ENCODE measurements at regions not wholly inside any gene's neighbourhood (a gene's known extent, or its start where the extent isn't known, plus 50 kb on each side); places are given as distances from the start of the nearest gene placed in this dataset.

DNA sequence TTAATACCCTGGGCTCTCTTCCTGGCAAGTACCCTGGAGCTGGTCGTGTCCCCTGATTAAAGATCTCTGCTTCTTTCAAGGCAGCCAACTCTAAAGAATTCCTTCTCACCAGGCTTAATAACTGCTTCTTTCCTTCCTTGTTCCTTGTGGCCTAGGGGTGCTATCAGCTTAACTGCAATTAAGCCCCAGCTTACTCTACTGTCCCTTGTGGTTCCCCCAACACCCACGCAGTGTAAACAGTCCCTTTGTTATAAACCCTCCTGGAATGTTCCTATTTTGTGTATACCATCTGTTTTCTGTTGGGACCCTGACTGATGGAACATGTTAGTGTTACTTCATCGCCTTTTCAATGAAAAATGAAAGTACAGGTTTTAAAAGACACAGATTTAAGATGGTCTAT lies 126.4 kb upstream of the KIRREL3 start:
- Histone ChIP-seq H3K9me2 (no peaks in the 10 kb centered on the region), H2AFZ (ENCODE audit: low read depth) (no peak overlapping the region), H3K36me3 (replicated peaks in 1 of 2; ENCODE audit: control insufficient read depth in 1 of 2, insufficient read depth in 2 of 2, low read length in 1 of 2) (no peaks in the 10 kb centered on the region), H3K4me1 (ENCODE audit: control insufficient read depth in 1 of 2, insufficient read depth in 2 of 2, low read depth in 1 of 2, low read length in 1 of 2) (no peaks in the 10 kb centered on the region), H3K9ac (no peak overlapping the region), H3F3A (replicated peaks; ENCODE audit: insufficient read depth) (no peaks in the 10 kb centered on the region), H3K27ac (ENCODE audit: low read depth in 2 of 2, low read length in 1 of 2) (no peak overlapping the region), H3K79me2 (ENCODE audit: insufficient read depth) (no peaks in the 10 kb centered on the region), H3K9me3 (no peaks in the 10 kb centered on the region), H4K20me1 (ENCODE audit: insufficient read depth) (no peaks in the 10 kb centered on the region), H3K27me3 (ENCODE audit: insufficient read depth) (no peaks in the 10 kb centered on the region), H3K4me3 (ENCODE audit: low read depth in 2 of 2, low read length in 1 of 2) (no peak overlapping the region), H3K4me2 (no peak overlapping the region)
- 16% methylated on average over 3 of the region's 3 CpGs for WGBS (ENCODE audit: low lambda C conversion rate)
- no peak for DNase-seq
- ChIA-PET CTCF (no interaction called here), POLR2A (no interaction called here)
- TF ChIP-seq NFIC (IDR thresholded peaks at IDR 0.05; ENCODE audit: borderline replicate concordance) (no peak), RAD21 (IDR thresholded peaks at IDR 0.05; ENCODE audit: low read length) (no peak), GATA2 (CRISPR knock-in tag; IDR thresholded peaks at IDR 0.05) (no peak), FOSL2 (IDR thresholded peaks at IDR 0.05; ENCODE audit: borderline replicate concordance, low read depth) (no peak), EP300 (IDR thresholded peaks at IDR 0.05; ENCODE audit: borderline replicate concordance in 1 of 2, low read depth in 1 of 2, low read length in 1 of 2) (no peak), SIN3A (IDR thresholded peaks at IDR 0.05; ENCODE audit: borderline replicate concordance, low read depth, low read length) (no peak), EZH2phosphoT487 (IDR thresholded peaks at IDR 0.05; ENCODE audit: borderline replicate concordance, low read depth) (no peak), NRF1 (IDR thresholded peaks at IDR 0.05; ENCODE audit: low read depth, low read length) (no peak)
- TF ChIP-seq, protein P1, sequence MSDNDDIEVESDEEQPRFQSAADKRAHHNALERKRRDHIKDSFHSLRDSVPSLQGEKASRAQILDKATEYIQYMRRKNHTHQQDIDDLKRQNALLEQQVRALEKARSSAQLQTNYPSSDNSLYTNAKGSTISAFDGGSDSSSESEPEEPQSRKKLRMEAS (IDR thresholded peaks at IDR 0.05; ENCODE audit: low read depth): no peak

DNA sequence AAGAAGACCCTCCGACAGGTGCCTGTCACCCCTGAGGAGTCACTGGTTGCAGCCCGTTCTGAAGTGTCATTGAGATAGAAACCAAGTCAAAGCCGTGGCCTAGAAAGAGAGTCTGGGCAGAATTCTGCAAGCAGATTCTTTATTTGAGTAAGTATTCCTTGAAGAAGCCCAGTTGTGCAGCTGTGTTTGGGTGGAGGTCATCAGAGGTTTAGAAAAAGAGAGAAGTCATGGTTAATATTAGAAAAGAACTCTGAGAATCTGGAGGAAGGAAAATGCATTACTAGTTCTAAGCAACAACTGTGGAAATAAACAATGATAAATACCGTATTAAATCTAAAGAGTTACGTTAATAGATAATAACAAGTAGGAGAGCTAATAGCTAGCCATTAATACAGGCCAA lies 118.8 kb upstream of the KIRREL3 start:
- Histone ChIP-seq H3K9ac (no peak overlapping the region), H4K20me1 (ENCODE audit: insufficient read depth) (no peaks in the 10 kb centered on the region), H3K4me2 (no peak overlapping the region), H3K27me3 (ENCODE audit: insufficient read depth) (0 out of 2 replicates have a peak, but pooled peaks cover 4% of the 10 kb centered on the region), H3K4me3 (ENCODE audit: low read depth in 2 of 2, low read length in 1 of 2) (no peak overlapping the region), H3K36me3 (replicated peaks in 1 of 2; ENCODE audit: control insufficient read depth in 1 of 2, insufficient read depth in 2 of 2, low read length in 1 of 2) (no peaks in the 10 kb centered on the region), H3K9me2 (no peaks in the 10 kb centered on the region), H3K9me3 (no peaks in the 10 kb centered on the region), H3F3A (replicated peaks; ENCODE audit: insufficient read depth) (no peaks in the 10 kb centered on the region), H3K27ac (ENCODE audit: low read depth in 2 of 2, low read length in 1 of 2) (no peak overlapping the region), H3K4me1 (ENCODE audit: control insufficient read depth in 1 of 2, insufficient read depth in 2 of 2, low read depth in 1 of 2, low read length in 1 of 2) (no peaks in the 10 kb centered on the region), H3K79me2 (ENCODE audit: insufficient read depth) (no peaks in the 10 kb centered on the region), H2AFZ (ENCODE audit: low read depth) (no peak overlapping the region)
- TF ChIP-seq FOSL2 (IDR thresholded peaks at IDR 0.05; ENCODE audit: borderline replicate concordance, low read depth) (no peak), TAF1 (IDR thresholded peaks at IDR 0.05; ENCODE audit: borderline replicate concordance, low read depth, low read length) (no peak)
- DNase-seq: no peak
- WGBS (ENCODE audit: low lambda C conversion rate): 47% methylated on average over 5 of the region's 5 CpGs
- ChIA-PET CTCF (no interaction called here), POLR2A (no interaction called here)

DNA sequence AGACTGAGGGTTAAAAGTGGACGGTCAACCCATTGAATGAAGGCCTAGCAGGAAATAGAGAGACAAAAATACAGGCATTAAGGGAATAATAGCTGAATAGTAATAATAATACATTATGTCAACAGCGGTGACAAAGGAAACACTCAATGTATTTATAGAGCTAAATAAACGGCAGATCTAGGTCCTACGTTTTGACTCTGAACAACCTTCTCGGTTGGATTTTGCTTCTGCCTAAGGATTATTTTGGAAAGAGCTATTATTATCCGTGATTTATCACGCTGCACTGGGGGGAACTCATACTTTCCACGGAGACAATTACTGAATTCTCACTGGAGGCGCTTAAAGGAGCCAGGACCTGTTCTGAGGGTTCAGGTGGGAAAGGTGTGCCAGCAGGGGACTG lies 118.2 kb upstream of the KIRREL3 start:
- DNase-seq: no peak
- H4K20me1 ChIP-seq (ENCODE audit: insufficient read depth): no peaks in the 10 kb centered on the region
- CTCF ChIA-PET: no interaction called here
- H3K9me2 ChIP-seq: no peaks in the 10 kb centered on the region
- H3K79me2 ChIP-seq (ENCODE audit: insufficient read depth): no peaks in the 10 kb centered on the region
- H2AFZ ChIP-seq (ENCODE audit: low read depth): no peak overlapping the region
- no peak overlapping the region for H3K27ac ChIP-seq (ENCODE audit: low read depth in 2 of 2, low read length in 1 of 2)
- H3K4me1 ChIP-seq (ENCODE audit: control insufficient read depth in 1 of 2, insufficient read depth in 2 of 2, low read depth in 1 of 2, low read length in 1 of 2): no peaks in the 10 kb centered on the region
- WGBS (ENCODE audit: low lambda C conversion rate): 37% methylated on average over 9 of the region's 9 CpGs
- H3K4me3 ChIP-seq (ENCODE audit: low read depth in 2 of 2, low read length in 1 of 2): no peak overlapping the region
- no peak overlapping the region for H3K4me2 ChIP-seq
- no peak overlapping the region for H3K9ac ChIP-seq
- H3F3A ChIP-seq (replicated peaks; ENCODE audit: insufficient read depth): no peaks in the 10 kb centered on the region
- H3K27me3 ChIP-seq (ENCODE audit: insufficient read depth): 0 out of 2 replicates have a peak, but pooled peaks cover 4% of the 10 kb centered on the region
- no peaks in the 10 kb centered on the region for H3K9me3 ChIP-seq
- H3K36me3 ChIP-seq (replicated peaks in 1 of 2; ENCODE audit: control insufficient read depth in 1 of 2, insufficient read depth in 2 of 2, low read length in 1 of 2): no peaks in the 10 kb centered on the region
- POLR2A ChIA-PET: no interaction called here
- no peak for TF ChIP-seq MXI1 (IDR thresholded peaks at IDR 0.05; ENCODE audit: low read depth, low read length)
- TF ChIP-seq TEAD4 (IDR thresholded peaks at IDR 0.05; ENCODE audit: borderline replicate concordance, insufficient read depth): no peak
- TF ChIP-seq, protein P2, sequence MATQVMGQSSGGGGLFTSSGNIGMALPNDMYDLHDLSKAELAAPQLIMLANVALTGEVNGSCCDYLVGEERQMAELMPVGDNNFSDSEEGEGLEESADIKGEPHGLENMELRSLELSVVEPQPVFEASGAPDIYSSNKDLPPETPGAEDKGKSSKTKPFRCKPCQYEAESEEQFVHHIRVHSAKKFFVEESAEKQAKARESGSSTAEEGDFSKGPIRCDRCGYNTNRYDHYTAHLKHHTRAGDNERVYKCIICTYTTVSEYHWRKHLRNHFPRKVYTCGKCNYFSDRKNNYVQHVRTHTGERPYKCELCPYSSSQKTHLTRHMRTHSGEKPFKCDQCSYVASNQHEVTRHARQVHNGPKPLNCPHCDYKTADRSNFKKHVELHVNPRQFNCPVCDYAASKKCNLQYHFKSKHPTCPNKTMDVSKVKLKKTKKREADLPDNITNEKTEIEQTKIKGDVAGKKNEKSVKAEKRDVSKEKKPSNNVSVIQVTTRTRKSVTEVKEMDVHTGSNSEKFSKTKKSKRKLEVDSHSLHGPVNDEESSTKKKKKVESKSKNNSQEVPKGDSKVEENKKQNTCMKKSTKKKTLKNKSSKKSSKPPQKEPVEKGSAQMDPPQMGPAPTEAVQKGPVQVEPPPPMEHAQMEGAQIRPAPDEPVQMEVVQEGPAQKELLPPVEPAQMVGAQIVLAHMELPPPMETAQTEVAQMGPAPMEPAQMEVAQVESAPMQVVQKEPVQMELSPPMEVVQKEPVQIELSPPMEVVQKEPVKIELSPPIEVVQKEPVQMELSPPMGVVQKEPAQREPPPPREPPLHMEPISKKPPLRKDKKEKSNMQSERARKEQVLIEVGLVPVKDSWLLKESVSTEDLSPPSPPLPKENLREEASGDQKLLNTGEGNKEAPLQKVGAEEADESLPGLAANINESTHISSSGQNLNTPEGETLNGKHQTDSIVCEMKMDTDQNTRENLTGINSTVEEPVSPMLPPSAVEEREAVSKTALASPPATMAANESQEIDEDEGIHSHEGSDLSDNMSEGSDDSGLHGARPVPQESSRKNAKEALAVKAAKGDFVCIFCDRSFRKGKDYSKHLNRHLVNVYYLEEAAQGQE (IDR thresholded peaks at IDR 0.05; ENCODE audit: low read depth, low read length): no peak
- no peak for TF ChIP-seq TAF1 (IDR thresholded peaks at IDR 0.05; ENCODE audit: borderline replicate concordance, low read depth, low read length)

Measured in SK-N-SH (cell line).